SK-N-SH treated with all-trans-retinoic acid at 6 μM for 48 hours (cell line): ENCODE measurements at regions not wholly inside any gene's neighbourhood (a gene's known extent, or its start where the extent isn't known, plus 50 kb on each side); places are given as distances from the start of the nearest gene placed in this dataset.

Source experiments
- ARNTL ChIP-seq: fragments of 450-650 bp; formaldehyde crosslinking; IDR thresholded peaks from 2 replicates; pipeline ENCODE4 v1.5.0; 2020; ENCODE audit warnings: low read depth, mild to moderate bottlenecking, moderate library complexity, borderline replicate concordance
- GLIS3 ChIP-seq: fragments of 250-450 bp; sonication (Bioruptor Pico); IDR thresholded peaks from 2 replicates; pipeline ENCODE4 v1.5.0; 2020; ENCODE audit warnings: mild to moderate bottlenecking, moderate library complexity
- PATZ1 ChIP-seq: fragments of 250-450 bp; sonication (Bioruptor Pico); IDR thresholded peaks from 2 replicates; pipeline ENCODE4 v1.8.0; 2020; ENCODE audit warnings: mild to moderate bottlenecking, moderate library complexity, borderline replicate concordance
- RARB ChIP-seq: fragments of 250-450 bp; sonication (Bioruptor Pico); IDR thresholded peaks from 2 replicates; pipeline ENCODE4 v1.8.0; 2021; ENCODE audit warnings: mild to moderate bottlenecking, moderate library complexity
- SNAI2 ChIP-seq: fragments of 250-450 bp; sonication (Bioruptor Pico); IDR thresholded peaks from 2 replicates; pipeline ENCODE4 v1.5.0; 2020; ENCODE audit warnings: mild to moderate bottlenecking, moderate library complexity
- TOX ChIP-seq: fragments of 250-450 bp; sonication (Bioruptor Pico); IDR thresholded peaks from 2 replicates; pipeline ENCODE4 v1.8.0; 2021; ENCODE audit warnings: mild to moderate bottlenecking, moderate library complexity, borderline replicate concordance
- ZFP3 ChIP-seq: fragments of 250-450 bp; sonication (Bioruptor Pico); IDR thresholded peaks from 2 replicates; pipeline ENCODE4 v1.5.0; 2020; ENCODE audit warnings: mild to moderate bottlenecking, moderate library complexity
- ZNF565 ChIP-seq: fragments of 450-650 bp; formaldehyde crosslinking; conservative IDR thresholded peaks from 2 replicates; pipeline ENCODE4 v1.5.0; 2020; ENCODE audit warnings: low read depth, mild to moderate bottlenecking, moderate library complexity

- no peak for TF ChIP-seq PATZ1
- TF ChIP-seq TOX (CRISPR knock-in tag), result no peak
- TF ChIP-seq ZNF565 (CRISPR knock-in tag), result no peak
- TF ChIP-seq GLIS3, result no peak
- TF ChIP-seq ZFP3 (CRISPR knock-in tag), result no peak
- TF ChIP-seq SNAI2 (CRISPR knock-in tag), result no peak
- TF ChIP-seq ARNTL (CRISPR knock-in tag), result no peak
- TF ChIP-seq RARB (CRISPR knock-in tag), result no peak
These were observed 108.9 kb downstream of the ENGASE start for GRCh38 chr17:79183293-79184158.
